GM12873 (cell line): ENCODE measurements at regions not wholly inside any gene's neighbourhood (a gene's known extent, or its start where the extent isn't known, plus 50 kb on each side); places are given as distances from the start of the nearest gene placed in this dataset.

Experiments used
- CTCF ChIP-seq: IDR thresholded peaks from 2 replicates; pipeline ENCODE4 v1.5.1; 2012; ENCODE audit warnings: low read depth, mild to moderate bottlenecking, moderate library complexity, low read length, control low read depth; ENCODE audit not compliant: insufficient read depth; ENCODE audit errors: missing control alignments

GRCh38 chr21:20652846-20653245, 345.4 kb upstream of the NCAM2 start:
- no peak for TF ChIP-seq CTCF

- TF ChIP-seq CTCF, result no peak
These were observed 337.0 kb upstream of the NCAM2 start for GRCh38 chr21:20661246-20661645.

- no peak for TF ChIP-seq CTCF
These were observed 336.3 kb upstream of the NCAM2 start for GRCh38 chr21:20661745-20662422.

- TF ChIP-seq CTCF, result no peak
These were observed 335.7 kb upstream of the NCAM2 start for GRCh38 chr21:20662514-20662913.

GRCh38 chr21:20667931-20668330, 330.3 kb upstream of the NCAM2 start:
- no peak for TF ChIP-seq CTCF

GRCh38 chr21:20685475-20685874, 312.7 kb upstream of the NCAM2 start:
- no peak for TF ChIP-seq CTCF

GRCh38 chr21:20698585-20698984, 299.6 kb upstream of the NCAM2 start:
- no peak for TF ChIP-seq CTCF
